Glomerular visceral epithelial cell (primary cell): ENCODE measurements at regions not wholly inside any gene's neighbourhood (a gene's known extent, or its start where the extent isn't known, plus 50 kb on each side); places are given as distances from the start of the nearest gene placed in this dataset.
"Not testable (repeated sequence)": the region's sequence is repeated elsewhere in the genome, so short reads cannot be mapped to it uniquely, and the experiment has no call there.

Experiments
- DNase-seq: peaks from one replicate; pipeline ENCODE4 v3.0.0-alpha.2; 2016; ENCODE audit errors: extremely low spot score

GRCh38 chrX:112923381-112923780 lies 82.8 kb upstream of the AMOT start:
- not testable (repeated sequence) for DNase-seq

DNA sequence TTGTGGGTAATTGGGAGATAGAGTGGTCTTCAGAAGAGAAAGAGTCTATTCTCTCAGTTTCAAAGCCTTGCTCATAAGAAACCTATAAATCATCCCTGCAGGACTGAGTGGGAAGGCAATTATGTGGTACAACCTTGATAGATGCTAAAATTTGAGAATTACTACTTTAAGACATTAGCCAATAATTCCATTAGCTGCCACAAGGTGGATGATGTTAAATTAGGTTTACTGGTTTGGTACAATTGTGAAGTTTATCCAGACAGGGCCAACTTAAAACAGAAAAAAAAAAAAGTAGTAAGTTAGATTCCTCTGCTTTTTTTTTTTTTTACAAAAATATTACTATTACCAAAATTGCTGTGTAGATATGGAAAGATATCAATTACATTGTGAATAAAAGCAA lies 73.2 kb upstream of the AMOT start:
- DNase-seq, result no peak

- DNase-seq, result no peak
These were observed 69.8 kb upstream of the AMOT start for GRCh38 chrX:112910418-112910817.

DNA sequence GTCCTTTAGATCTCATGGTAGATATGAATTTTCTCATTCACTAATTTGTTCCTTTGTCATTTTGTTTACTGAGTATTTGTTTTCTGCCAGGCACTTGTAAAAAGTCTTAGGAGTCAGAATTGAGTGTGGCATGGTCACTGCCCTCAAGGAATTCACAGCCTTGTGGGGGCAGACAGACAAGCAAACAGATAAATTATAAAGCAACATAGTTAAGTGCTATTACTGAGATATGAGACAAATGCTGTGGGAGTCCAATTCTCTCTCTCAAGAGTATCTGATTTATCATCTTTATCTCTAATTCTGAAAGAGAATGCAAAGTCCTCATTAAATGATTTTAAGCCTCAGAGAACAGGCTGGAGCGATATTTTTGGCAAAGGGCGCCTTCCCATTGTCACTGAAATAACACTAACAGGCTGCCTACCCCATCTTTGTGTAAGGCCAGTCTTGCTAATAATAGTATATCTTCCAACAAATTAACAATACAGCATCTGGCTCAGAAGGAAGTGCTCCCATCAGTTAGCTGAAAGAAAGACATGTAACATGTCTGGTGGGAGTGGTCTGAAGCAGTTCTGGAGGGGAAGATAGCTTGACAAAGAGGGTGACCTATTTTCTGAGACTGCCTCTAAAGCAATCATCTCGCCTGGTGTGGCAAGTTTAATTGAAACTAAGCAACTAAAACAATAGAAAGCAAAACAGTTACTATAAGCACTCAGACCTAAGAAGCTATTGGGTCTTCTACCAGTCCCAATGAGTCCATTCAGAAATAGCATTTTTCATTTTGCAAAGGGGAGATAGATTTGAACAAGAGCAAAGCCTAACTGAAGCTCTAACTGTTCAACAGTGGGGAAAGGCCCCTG lies 61.5 kb upstream of the AMOT start:
- no peak for DNase-seq

DNA sequence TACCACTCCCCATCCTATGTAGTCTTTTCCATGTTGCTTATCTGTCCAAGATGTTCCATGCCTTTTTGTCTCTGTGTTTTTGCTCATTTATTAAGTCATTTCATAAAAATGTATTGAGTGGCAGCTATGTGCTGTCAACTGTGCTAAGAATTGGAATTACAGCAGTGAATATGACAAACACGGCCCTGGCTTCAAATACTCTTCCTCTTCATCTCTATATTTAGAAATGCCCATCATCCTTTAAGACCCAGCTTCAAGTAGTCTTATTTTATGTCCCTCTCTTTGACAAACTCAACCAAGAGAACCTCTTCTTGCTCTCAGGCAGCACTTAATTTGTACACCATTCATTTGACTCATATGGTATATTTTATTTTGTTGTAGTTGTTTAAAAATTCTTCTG lies 55.4 kb upstream of the AMOT start:
- no peak for DNase-seq
